Heart right ventricle (tissue), 16 donors: ENCODE measurements at regions not wholly inside any gene's neighbourhood (a gene's known extent, or its start where the extent isn't known, plus 50 kb on each side); places are given as distances from the start of the nearest gene placed in this dataset.

Experiments used
- ATAC-seq, 8 donors: fragments of 200-7000 bp; cut with Tn5 transposase; one replicate each; pipeline ENCODE4 v1.9.1; 2020; ENCODE audit warnings: mild to moderate bottlenecking in 8 of 8, moderate library complexity in 8 of 8, moderate number of reproducible peaks in 1 of 8
- DNase-seq, 2 donors: peaks; one replicate each; pipeline ENCODE4 v3.0.0-alpha.2; 2020
- H3K27ac ChIP-seq, 10 donors: fragments of 200-600 bp; sonication (generic) in 2 of 10; one replicate each; pipeline versions ENCODE4 v1.5.0 to v1.8.0; 2020 to 2022; ENCODE audit warnings: mild to moderate bottlenecking in 3 of 10
- H3K27me3 ChIP-seq, 7 donors: fragments of 200-600 bp; one replicate each; pipeline ENCODE4 v1.8.0; 2021 to 2022; ENCODE audit warnings: mild to moderate bottlenecking in 2 of 7
- H3K36me3 ChIP-seq, 9 donors: fragments of 200-600 bp; sonication (generic) in 1 of 9; one replicate each; pipeline versions ENCODE4 v1.5.0 to v1.8.0; 2020 to 2022; ENCODE audit warnings: mild to moderate bottlenecking in 2 of 9
- H3K4me1 ChIP-seq, 9 donors: fragments of 200-600 bp; sonication (generic) in 1 of 9; one replicate each; pipeline versions ENCODE4 v1.5.0 to v1.8.0; 2020 to 2022; ENCODE audit warnings: mild to moderate bottlenecking in 4 of 9
- H3K4me3 ChIP-seq, 10 donors: fragments of 200-600 bp; sonication (generic) in 2 of 10; one replicate each; pipeline versions ENCODE4 v1.5.0 to v1.8.0; 2020 to 2022; ENCODE audit warnings: mild to moderate bottlenecking in 7 of 10, moderate library complexity in 2 of 10
- H3K9me3 ChIP-seq, 11 donors: fragments of 200-600 bp in 10 of 11; sonication (generic) in 2 of 11; one replicate each; pipeline versions ENCODE4 v1.5.0 to v1.8.0; 2013 to 2022; ENCODE audit warnings: mild to moderate bottlenecking in 2 of 11, control low read depth in 1 of 11, moderate library complexity in 1 of 11
- WGBS, 2 donors: extraction: QIAGEN DNeasy Blood & Tissue Kit; methylation state at CpG; one replicate each; pipeline ENCODE4 v1.1.7; 2013; ENCODE audit warnings: inconsistent platforms in 1 of 2; 5-methylcytosine and 5-hydroxymethylcytosine counted together
- intact Hi-C, 10 donors: fragments of 100-400 bp; cut with DNase I; formaldehyde crosslinking; loops; one replicate each; pipeline versions ENCODE4 v1.11.1 to v1.14.2; 2022
- TF ChIP-seq, protein P1 (sequence below), 9 donors: fragments of 200-600 bp; sonication (generic) in 2 of 9; IDR thresholded peaks; one replicate each; pipeline versions ENCODE4 v1.5.0 to v1.8.0; 2021 to 2022; ENCODE audit warnings: antibody characterized with exemption in 9 of 9, mild to moderate bottlenecking in 5 of 9, moderate library complexity in 1 of 9
- donor health status: Arrhythmogenic right ventricular cardiomyopathy.
- donor health status: ischemic (EF 13 %, LVEDD 7.1; RV severe dilation, severe dysfunction).
- donor health status: healthy with polysubstance abuse.
- donor health status: DM: no; HTN: yes; CAD: no.
- donor health status: DM: no; HTN: no; CAD: no.
- donor health status: ischemic (EF 25% LVEDD 6.9; RV normal size, moderate dysfunction).
- donor health status: ischemic (EF 25% LVEDD 5.7; RV mildly dilated, moderate dysfunction).
- donor health status: healthy.
- donor health status: DM: yes; HTN: yes; CAD: no.
- donor health status: Ischemic cardiomyopathy.
- donor health status: ischemic (EF 35%, LVEDD 5.7; RV mildly dilated, moderate dysfunction).
- donor health status: nonischemic (EF 11% LVEDD 7.7; RV severe dilation, severe dysfunction).
- donor health status: DM: yes; HTN: yes; CAD: no.
- donor health status: PGD.
- donor health status: ischemic (EF 29% LVEDD 5.4; RV normal size, mild dysfunction).
- donor health status: nonischemic (EF 23%, LVEDD 6.1; RV moderate dilation, normal function).

DNA sequence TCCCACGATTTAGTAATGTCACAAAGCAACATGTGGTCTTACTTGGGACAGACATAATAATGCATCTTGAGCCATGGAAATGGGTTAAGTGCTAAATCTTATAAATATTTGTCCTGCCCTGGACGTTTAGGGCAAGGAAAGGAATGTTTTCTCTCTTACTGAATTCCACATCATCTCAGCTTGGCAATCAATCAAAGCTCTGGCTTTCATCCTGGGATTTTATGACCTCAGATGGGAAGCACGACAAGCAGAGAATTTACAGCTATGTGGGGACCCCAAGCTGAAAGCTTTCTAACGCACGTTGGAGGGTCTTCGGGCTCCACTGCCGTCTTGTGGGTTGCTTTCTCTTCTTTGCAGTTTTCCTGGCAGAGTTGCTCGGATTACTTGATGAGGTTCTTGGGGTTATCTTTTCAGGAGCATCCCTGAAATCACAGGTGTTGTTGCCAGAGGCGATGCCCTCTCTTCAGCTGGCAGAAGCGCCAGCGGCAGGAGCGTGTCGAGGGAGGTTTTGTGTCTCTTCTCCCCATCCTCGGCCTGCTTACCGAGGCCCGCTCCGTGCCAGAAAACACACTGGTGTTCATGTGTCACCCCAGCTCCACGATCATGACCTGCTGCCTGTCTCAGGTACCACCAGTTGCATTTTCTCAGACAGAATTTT, 73.4 kb upstream of the FRMD1 start:
- H3K27me3 ChIP-seq, result peaks cover 0 to 65% (median 42%) of the 10 kb centered on the region in 7 donors
- TF ChIP-seq, protein P1, sequence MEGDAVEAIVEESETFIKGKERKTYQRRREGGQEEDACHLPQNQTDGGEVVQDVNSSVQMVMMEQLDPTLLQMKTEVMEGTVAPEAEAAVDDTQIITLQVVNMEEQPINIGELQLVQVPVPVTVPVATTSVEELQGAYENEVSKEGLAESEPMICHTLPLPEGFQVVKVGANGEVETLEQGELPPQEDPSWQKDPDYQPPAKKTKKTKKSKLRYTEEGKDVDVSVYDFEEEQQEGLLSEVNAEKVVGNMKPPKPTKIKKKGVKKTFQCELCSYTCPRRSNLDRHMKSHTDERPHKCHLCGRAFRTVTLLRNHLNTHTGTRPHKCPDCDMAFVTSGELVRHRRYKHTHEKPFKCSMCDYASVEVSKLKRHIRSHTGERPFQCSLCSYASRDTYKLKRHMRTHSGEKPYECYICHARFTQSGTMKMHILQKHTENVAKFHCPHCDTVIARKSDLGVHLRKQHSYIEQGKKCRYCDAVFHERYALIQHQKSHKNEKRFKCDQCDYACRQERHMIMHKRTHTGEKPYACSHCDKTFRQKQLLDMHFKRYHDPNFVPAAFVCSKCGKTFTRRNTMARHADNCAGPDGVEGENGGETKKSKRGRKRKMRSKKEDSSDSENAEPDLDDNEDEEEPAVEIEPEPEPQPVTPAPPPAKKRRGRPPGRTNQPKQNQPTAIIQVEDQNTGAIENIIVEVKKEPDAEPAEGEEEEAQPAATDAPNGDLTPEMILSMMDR (IDR thresholded peaks at IDR 0.05), result no peak
- no peak overlapping the region for H3K27ac ChIP-seq
- no peak for ATAC-seq
- no peaks in the 10 kb centered on the region for H3K36me3 ChIP-seq
- DNase-seq, result no peak
- H3K9me3 ChIP-seq, result no peaks in the 10 kb centered on the region
- 79 to 82% methylated on average over 18 of the region's 18 CpGs for WGBS, 2 donors
- intact Hi-C loops, result loop anchor here in 7 of 10 donors (5.0 to 10.0 kb wide), 4 partner anchors 202 to 732 kb away; no protein-coding TSS in a partner anchor
- no peak overlapping the region for H3K4me3 ChIP-seq
- H3K4me1 ChIP-seq, result peaks cover 0 to 4% (median 0%) of the 10 kb centered on the region in 9 donors

DNA sequence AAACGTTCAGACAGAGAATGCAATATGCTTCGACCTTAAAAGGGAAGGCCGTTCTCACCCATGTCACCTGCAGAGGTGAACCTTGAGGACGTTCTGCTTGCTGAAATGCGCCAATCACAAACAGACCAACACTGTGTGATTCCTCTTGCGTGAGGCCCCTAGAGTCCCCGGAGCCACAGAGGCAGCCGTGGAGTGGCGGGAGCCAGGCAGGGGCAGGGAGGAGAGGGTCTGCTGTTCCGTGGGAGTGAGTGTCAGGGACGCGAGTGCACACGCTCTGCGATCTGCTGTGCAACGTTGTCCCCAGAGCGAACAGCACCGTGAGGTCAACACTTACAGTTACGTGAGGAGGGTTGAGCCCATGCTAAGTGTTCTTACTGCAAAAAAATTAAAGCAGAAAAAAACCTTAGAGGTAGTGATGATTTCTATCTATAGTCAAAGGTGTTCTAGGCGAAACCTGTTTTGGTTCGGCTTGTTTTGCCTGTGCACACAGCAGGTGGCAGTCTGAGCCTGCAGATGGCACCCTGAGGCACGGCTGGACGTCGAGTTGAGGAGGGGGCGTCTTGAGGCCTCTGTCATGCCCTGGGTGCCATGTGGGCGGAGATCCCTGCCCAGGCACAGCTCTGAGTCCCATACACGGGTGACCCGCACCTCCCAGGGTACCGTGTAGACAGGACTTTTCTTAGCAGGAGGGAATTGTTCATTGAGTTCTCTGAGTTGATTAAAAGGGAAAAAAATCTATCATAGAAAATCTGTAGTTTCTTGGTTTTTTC, 71.7 kb upstream of the FRMD1 start:
- Histone ChIP-seq H3K4me1 (peaks cover 0 to 4% (median 0%) of the 10 kb centered on the region in 9 donors), H3K36me3 (no peaks in the 10 kb centered on the region), H3K4me3 (no peak overlapping the region), H3K9me3 (no peaks in the 10 kb centered on the region), H3K27me3 (peaks cover 0 to 50% (median 32%) of the 10 kb centered on the region in 7 donors), H3K27ac (no peak overlapping the region)
- DNase-seq (no peak), ATAC-seq (peak in 5 of 8 donors; percentile 22 to 35 (median 33))
- WGBS, 2 donors, result 53 to 57% methylated on average over 28 of the region's 28 CpGs
- TF ChIP-seq, protein P1 (IDR thresholded peaks at IDR 0.05), result peak in 8 of 9 donors; percentile 29 to 62 (median 44)
- intact Hi-C loops, result loop anchor here in 7 of 10 donors (5.0 to 10.0 kb wide), 4 partner anchors 204 to 734 kb away; no protein-coding TSS in a partner anchor

DNA sequence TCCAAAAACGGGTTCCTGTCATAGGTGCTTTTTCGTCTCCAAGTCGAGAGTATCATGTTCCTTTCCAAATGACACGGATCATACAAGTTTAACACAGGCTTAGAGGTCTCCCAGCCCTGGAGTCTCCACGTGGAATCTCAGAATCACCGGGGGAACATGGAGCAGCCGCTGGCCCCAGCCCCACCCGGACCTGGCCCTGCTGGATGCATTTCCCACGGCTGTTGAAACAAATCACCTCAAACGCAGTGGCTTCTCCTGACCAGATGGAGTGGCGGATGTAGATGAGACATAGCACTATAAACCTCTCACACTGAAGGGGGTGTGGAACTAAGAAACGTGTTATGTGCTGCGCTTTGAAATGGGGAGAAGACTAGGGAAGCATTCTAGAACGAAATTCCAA, 70.0 kb upstream of the FRMD1 start:
- DNase-seq (no peak), ATAC-seq (no peak)
- Histone ChIP-seq H3K4me1 (peaks cover 0 to 4% (median 0%) of the 10 kb centered on the region in 9 donors), H3K36me3 (no peaks in the 10 kb centered on the region), H3K9me3 (peaks cover 0 to 5% (median 0%) of the 10 kb centered on the region in 11 donors), H3K4me3 (no peak overlapping the region), H3K27me3 (peaks cover 0 to 47% (median 32%) of the 10 kb centered on the region in 7 donors), H3K27ac (no peak overlapping the region)
- TF ChIP-seq, protein P1 (IDR thresholded peaks at IDR 0.05), result no peak
- intact Hi-C loops, result loop anchor here in 3 of 10 donors (10.0 kb wide), 3 partner anchors 176 to 736 kb away; no protein-coding TSS in a partner anchor
- 67 to 72% methylated on average over 14 of the region's 14 CpGs for WGBS, 2 donors

DNA sequence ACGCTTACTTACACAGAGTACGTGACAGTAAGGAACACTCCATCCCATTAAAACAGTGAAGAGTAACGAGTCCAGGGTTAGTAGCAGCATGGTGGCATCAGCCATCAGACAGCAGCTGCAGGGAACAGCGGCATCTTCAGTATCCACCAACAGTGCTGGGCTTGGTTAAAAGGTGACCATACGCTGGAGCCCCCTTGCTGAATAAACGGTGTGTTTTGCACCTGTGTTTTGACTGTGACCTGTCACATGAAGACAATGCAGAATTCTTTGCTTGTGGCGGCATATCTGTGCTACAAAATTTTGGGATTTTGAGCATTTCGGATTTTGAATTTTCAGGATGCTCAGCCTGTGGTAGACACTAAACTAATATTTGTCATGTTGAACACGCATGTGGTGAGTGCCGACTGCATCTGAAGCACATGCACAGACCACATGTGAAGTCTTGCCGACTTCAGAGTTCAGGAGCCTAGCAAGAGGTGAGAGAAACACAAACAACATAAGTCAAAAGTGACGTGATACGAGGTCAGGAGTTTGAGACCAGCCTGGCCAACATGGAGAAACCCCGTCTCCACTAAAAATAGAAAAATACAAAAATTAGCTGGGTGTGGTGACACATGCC, 69.3 kb upstream of the FRMD1 start:
- H3K4me1 ChIP-seq, result peaks cover 0 to 4% (median 0%) of the 10 kb centered on the region in 9 donors
- ATAC-seq, result no peak
- no peak for DNase-seq
- H3K36me3 ChIP-seq, result no peaks in the 10 kb centered on the region
- 87 to 89% methylated on average over 14 of the region's 14 CpGs for WGBS, 2 donors
- H3K27ac ChIP-seq, result no peak overlapping the region
- TF ChIP-seq, protein P1 (IDR thresholded peaks at IDR 0.05), result no peak
- peaks cover 0 to 47% (median 32%) of the 10 kb centered on the region in 7 donors for H3K27me3 ChIP-seq
- peaks cover 0 to 5% (median 0%) of the 10 kb centered on the region in 11 donors for H3K9me3 ChIP-seq
- intact Hi-C loops, result loop anchor here in 3 of 10 donors (10.0 kb wide), 3 partner anchors 176 to 736 kb away; no protein-coding TSS in a partner anchor
- H3K4me3 ChIP-seq, result no peak overlapping the region
